GM21786 (cell line): ENCODE measurements at regions not wholly inside any gene's neighbourhood (a gene's known extent, or its start where the extent isn't known, plus 50 kb on each side); places are given as distances from the start of the nearest gene placed in this dataset.

ENCODE experiments used
- ATAC-seq: cut with Tn5 transposase; IDR thresholded peaks from one replicate; pipeline ENCODE4 v1.9.1; 2021; ENCODE audit not compliant: unreplicated experiment

GRCh38 chr2:16303761-16304160 is 361.9 kb downstream of the CYRIA start:
- ATAC-seq = no peak

- ATAC-seq = no peak
These were observed 362.4 kb downstream of the CYRIA start for GRCh38 chr2:16303273-16303577.

- no peak for ATAC-seq
These were observed 362.3 kb downstream of the MYCN start for GRCh38 chr2:16302431-16303272.

DNA sequence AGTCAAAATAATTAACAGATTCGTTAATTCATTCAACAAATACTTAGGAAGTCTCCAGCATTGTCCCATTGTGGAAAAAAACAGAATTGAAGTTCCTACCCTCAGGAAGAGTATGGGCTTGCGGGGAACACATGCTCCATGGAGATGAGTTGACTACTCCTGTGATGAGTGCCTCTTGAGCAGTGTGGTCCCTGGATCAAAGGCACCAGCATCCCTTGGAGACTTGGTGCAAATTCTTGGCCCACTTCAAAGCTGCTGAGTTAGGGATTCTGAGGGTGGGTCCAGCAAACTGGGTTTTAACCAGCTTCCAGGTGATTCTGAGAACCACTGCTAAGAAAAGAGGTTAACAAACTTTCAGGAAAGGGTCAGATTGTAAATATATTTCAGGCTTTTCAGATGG is 361.6 kb downstream of the MYCN start:
- ATAC-seq = no peak

- no peak for ATAC-seq
These were observed 358.5 kb downstream of the MYCN start for GRCh38 chr2:16298866-16299265.

DNA sequence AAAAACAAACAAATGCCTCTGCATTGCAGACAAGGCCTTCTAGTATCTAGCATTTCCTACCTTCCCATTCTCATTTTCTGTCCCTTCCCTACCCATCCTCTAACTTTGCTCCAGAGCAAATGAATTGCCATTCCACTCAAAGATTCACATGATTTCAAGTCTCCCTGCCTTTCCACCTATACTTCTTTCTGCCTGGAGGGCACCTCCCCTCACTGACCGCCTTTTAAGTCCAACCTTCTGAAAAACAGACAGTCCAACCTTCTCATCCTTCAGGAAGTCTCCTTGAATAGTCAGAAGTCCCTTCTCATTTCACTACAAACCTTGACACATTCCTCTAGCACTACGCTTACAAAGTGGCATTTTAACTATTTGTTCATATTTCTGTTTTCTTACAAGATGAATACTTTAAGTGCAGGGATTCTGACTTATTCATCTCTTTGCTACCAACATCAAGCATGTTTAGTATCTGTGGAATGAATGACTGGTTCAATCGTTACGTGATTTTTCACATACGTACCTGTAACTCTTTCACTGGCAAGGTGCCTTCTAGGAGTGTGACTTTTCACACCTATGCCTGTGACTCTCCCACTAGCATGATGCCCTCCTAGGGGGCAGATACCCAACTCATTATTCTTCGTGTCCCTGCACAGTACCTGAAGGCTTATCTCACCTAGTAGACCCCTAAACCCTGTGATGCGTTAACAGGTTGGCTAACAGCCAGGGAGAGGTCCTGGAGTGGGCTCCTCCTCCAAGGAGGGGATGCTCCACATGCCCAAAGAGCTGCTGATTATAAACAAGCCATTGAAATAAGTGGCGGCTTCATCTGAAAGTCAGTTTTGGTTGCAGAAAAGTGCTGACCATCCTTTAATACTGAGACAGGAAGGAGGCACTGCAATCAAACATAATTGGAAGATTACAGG is 356.2 kb downstream of the MYCN start:
- no peak for ATAC-seq

GRCh38 chr2:16296038-16296290 is 355.6 kb downstream of the MYCN start:
- no peak for ATAC-seq

GRCh38 chr2:16294791-16295190 is 354.4 kb downstream of the MYCN start:
- ATAC-seq = no peak

GRCh38 chr2:16293871-16294270 is 353.5 kb downstream of the MYCN start:
- no peak for ATAC-seq

DNA sequence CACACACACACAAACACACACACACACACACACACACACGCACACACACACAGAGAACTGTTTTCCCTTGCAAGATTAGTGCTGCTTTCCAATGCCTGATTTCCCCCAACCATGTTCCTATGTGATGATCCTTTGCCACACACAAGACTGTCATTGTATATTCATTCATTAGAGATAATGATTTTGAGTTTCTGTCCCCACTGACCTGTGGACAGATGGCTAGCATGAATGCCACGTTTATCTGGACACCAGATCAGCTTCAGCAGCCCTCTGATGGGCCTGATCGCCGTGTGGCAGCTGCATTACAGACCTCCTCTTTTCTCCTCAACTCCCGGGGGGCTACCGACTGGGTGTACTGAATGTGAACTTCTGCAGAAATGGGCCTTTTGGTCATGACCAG is 353.0 kb downstream of the MYCN start:
- ATAC-seq = no peak

GRCh38 chr2:16291731-16292550 is 351.6 kb downstream of the MYCN start:
- ATAC-seq = no peak

GRCh38 chr2:16291226-16291625 is 350.9 kb downstream of the MYCN start:
- no peak for ATAC-seq

GRCh38 chr2:16290311-16291020 is 350.1 kb downstream of the MYCN start:
- no peak for ATAC-seq

GRCh38 chr2:16288371-16289112 is 348.2 kb downstream of the MYCN start:
- ATAC-seq = no peak

- no peak for ATAC-seq
These were observed 347.5 kb downstream of the MYCN start for GRCh38 chr2:16287831-16288230.

GRCh38 chr2:16287281-16287680 is 346.9 kb downstream of the MYCN start:
- no peak for ATAC-seq

DNA sequence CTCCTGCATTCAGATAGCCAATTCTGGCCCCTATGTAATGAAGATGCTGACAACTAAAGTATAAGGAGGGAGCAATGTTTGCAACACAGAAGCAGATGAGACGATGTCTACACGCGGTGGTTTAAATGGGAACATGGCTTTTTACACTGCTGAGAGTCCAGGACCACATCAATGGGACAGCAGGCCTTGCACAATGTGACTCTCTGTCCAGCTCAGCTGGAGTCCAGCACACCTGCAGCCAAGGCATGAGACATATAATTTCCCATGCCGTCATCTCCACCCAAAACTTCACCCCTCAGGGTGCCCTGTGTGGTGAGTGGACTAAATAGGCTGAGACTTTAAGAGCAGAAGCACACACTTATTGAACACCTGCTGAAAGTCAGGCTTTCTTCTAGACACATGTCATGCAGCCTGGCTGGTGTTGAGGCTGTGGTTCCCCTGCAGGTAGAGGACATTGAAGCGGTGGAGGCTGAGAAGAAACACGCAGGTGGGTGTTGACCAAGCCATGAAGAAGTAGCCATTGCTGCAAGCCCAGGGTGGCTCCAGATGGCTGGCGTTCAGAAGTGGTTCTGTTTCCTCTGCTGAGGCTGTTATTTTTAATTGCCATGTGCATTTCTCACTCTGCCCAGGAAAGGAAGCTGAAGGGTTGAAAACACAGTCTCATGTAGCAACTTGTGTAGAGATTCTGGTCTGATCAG is 345.6 kb downstream of the MYCN start:
- ATAC-seq = no peak

GRCh38 chr2:16284941-16285625 is 344.7 kb downstream of the MYCN start:
- ATAC-seq = no peak
